Renal cortical epithelial cell (primary cell): ENCODE measurements at regions not wholly inside any gene's neighbourhood (a gene's known extent, or its start where the extent isn't known, plus 50 kb on each side); places are given as distances from the start of the nearest gene placed in this dataset.
"Not testable (repeated sequence)": the region's sequence is repeated elsewhere in the genome, so short reads cannot be mapped to it uniquely, and the experiment has no call there.

Experiments used
- DNase-seq: peaks from one replicate; pipeline ENCODE4 v3.0.0-alpha.2; 2011; ENCODE audit warnings: low read depth

- DNase-seq, result peak; percentile 88
Observed at GRCh38 chr6:93677264-93677965, 258.1 kb upstream of the EPHA7 start.

- DNase-seq, result peak; percentile 1
Observed at GRCh38 chr6:93676581-93676980, 257.2 kb upstream of the EPHA7 start.

GRCh38 chr6:93675856-93676417 lies 256.6 kb upstream of the EPHA7 start:
- peak; percentile 59 for DNase-seq

- DNase-seq, result peak; percentile 49
Observed at GRCh38 chr6:93663111-93663510, 243.8 kb upstream of the EPHA7 start.

GRCh38 chr6:93654548-93654947 lies 235.2 kb upstream of the EPHA7 start:
- no peak for DNase-seq

- DNase-seq, result peak; percentile 58
Observed at GRCh38 chr6:93644611-93645010, 225.3 kb upstream of the EPHA7 start.

- no peak for DNase-seq
Observed at GRCh38 chr6:93639126-93639525, 219.8 kb upstream of the EPHA7 start.

GRCh38 chr6:93636987-93637664 lies 217.8 kb upstream of the EPHA7 start:
- not testable (repeated sequence) for DNase-seq

GRCh38 chr6:93624408-93624807 lies 205.0 kb upstream of the EPHA7 start:
- DNase-seq, result no peak

GRCh38 chr6:93621442-93621841 lies 202.1 kb upstream of the EPHA7 start:
- no peak for DNase-seq

GRCh38 chr6:93604951-93605350 lies 185.6 kb upstream of the EPHA7 start:
- no peak for DNase-seq

- DNase-seq, result no peak
Observed at GRCh38 chr6:93592417-93592816, 173.1 kb upstream of the EPHA7 start.

- peak; percentile 93 for DNase-seq
Observed at GRCh38 chr6:93586306-93586705, 166.9 kb upstream of the EPHA7 start.

GRCh38 chr6:93584300-93584699 lies 164.9 kb upstream of the EPHA7 start:
- DNase-seq, result peak; percentile 46

GRCh38 chr6:93581371-93581770 lies 162.0 kb upstream of the EPHA7 start:
- DNase-seq, result peak; percentile 91

- DNase-seq, result peak; percentile 27
Observed at GRCh38 chr6:93580446-93580845, 161.1 kb upstream of the EPHA7 start.

GRCh38 chr6:93575495-93576267 lies 156.3 kb upstream of the EPHA7 start:
- no peak for DNase-seq

GRCh38 chr6:93574299-93574698 lies 154.9 kb upstream of the EPHA7 start:
- DNase-seq, result no peak

GRCh38 chr6:93571346-93571745 lies 152.0 kb upstream of the EPHA7 start:
- DNase-seq, result peak; percentile 4

- DNase-seq, result no peak
Observed at GRCh38 chr6:93568169-93568568, 148.8 kb upstream of the EPHA7 start.

- DNase-seq, result no peak
Observed at GRCh38 chr6:93567164-93567563, 147.8 kb upstream of the EPHA7 start.

- no peak for DNase-seq
Observed at GRCh38 chr6:93566285-93566684, 146.9 kb upstream of the EPHA7 start.
